Esophagus muscularis mucosa (tissue), 4 donors: ENCODE measurements at regions not wholly inside any gene's neighbourhood (a gene's known extent, or its start where the extent isn't known, plus 50 kb on each side); places are given as distances from the start of the nearest gene placed in this dataset.

Source experiments
- EP300 ChIP-seq: sonication (generic); formaldehyde crosslinking; IDR thresholded peaks from one replicate; pipeline ENCODE4 v1.6.1; 2017; ENCODE audit warnings: antibody characterized with exemption
- POLR2A ChIP-seq: fragments of 450-650 bp; IDR thresholded peaks from one replicate; pipeline ENCODE4 v1.6.1; 2017; ENCODE audit warnings: antibody characterized with exemption, moderate library complexity, mild to moderate bottlenecking, low read depth
- POLR2AphosphoS5 ChIP-seq, 2 donors: sonication (generic); formaldehyde crosslinking; IDR thresholded peaks; one replicate each; pipeline ENCODE4 v1.6.1; 2017; ENCODE audit warnings: antibody characterized with exemption in 2 of 2
- TF ChIP-seq, protein P1 (sequence below), 3 experiments: fragments of 200-600 bp in 2 of 3; fragments of 450-650 bp in 1 of 3; sonication (generic) in 2 of 3; IDR thresholded peaks; one replicate each; pipeline ENCODE4 v1.5.1; 2017 to 2019; ENCODE audit warnings: antibody characterized with exemption in 3 of 3, mild to moderate bottlenecking in 2 of 3, moderate library complexity in 1 of 3

DNA sequence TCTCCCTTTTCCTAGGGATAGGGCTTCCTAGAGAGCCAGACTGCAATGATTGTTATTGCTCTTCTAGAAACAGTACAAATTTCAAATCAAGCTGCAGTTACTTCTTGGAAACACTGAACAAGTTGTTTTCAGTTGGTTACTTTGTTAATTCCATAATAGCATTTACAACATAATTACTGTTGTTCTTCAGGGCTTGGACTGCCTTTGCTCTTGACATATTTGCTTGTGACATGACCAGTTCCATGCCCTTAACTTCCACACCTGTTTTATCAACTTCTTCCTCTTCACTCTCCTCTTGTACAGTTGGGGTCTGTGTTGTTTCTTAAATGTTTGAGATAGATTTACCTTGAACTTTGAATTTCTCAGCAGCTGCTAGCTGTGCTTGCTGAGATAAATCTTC lies 104.4 kb downstream of the SEC23IP start:
- TF ChIP-seq, protein P1, sequence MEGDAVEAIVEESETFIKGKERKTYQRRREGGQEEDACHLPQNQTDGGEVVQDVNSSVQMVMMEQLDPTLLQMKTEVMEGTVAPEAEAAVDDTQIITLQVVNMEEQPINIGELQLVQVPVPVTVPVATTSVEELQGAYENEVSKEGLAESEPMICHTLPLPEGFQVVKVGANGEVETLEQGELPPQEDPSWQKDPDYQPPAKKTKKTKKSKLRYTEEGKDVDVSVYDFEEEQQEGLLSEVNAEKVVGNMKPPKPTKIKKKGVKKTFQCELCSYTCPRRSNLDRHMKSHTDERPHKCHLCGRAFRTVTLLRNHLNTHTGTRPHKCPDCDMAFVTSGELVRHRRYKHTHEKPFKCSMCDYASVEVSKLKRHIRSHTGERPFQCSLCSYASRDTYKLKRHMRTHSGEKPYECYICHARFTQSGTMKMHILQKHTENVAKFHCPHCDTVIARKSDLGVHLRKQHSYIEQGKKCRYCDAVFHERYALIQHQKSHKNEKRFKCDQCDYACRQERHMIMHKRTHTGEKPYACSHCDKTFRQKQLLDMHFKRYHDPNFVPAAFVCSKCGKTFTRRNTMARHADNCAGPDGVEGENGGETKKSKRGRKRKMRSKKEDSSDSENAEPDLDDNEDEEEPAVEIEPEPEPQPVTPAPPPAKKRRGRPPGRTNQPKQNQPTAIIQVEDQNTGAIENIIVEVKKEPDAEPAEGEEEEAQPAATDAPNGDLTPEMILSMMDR (IDR thresholded peaks at IDR 0.05) = no peak
- no peak for TF ChIP-seq POLR2A
- no peak for TF ChIP-seq POLR2AphosphoS5 (IDR thresholded peaks at IDR 0.05)
- no peak for TF ChIP-seq EP300
